Panc1 (cell line): ENCODE measurements at regions not wholly inside any gene's neighbourhood (a gene's known extent, or its start where the extent isn't known, plus 50 kb on each side); places are given as distances from the start of the nearest gene placed in this dataset.

Source experiments
- ATAC-seq: fragments of 200-7000 bp; cut with Tn5 transposase; 2 replicates; pipeline ENCODE4 v1.9.1; 2020; ENCODE audit warnings: mild to moderate bottlenecking, moderate library complexity
- BruUV-seq: library from RNA; stranded (reverse); fragments of 400-500 nt; replicated peaks from 2 replicates; lab custom pipeline; 2021; lab: Mats Ljungman, UMichigan
- CTCF ChIA-PET: fragments of 300-600 bp; sonication (Branson Sonifier 250); formaldehyde crosslinking; loops from one replicate; lab custom pipeline; 2022; ENCODE audit warnings: antibody characterized with exemption; lab: Charles Lee
- POLR2A ChIA-PET: fragments of 300-600 bp; sonication (Branson Sonifier 250); formaldehyde crosslinking; loops from one replicate; lab custom pipeline; 2022; ENCODE audit warnings: antibody characterized with exemption; lab: Charles Lee
- DNase-seq: peaks from one replicate; pipeline ENCODE4 v3.0.0-alpha.2; 2010; ENCODE audit warnings: low read depth, low spot score
- H3K27ac ChIP-seq: 2 replicates; pipeline ENCODE4 v1.5.1; 2011; ENCODE audit warnings: mild to moderate bottlenecking, low read length, inconsistent platforms
- H3K27me3 ChIP-seq: fragments of 200-500 bp; sonication (Bioruptor generic); 2 replicates; pipeline ENCODE4 v1.6.0; 2014; ENCODE audit warnings: low read length, inconsistent platforms; ENCODE audit not compliant: control insufficient read depth, insufficient read depth
- H3K36me3 ChIP-seq: fragments of 200-500 bp; sonication (Bioruptor generic); 2 replicates; pipeline ENCODE4 v1.5.1; 2014; ENCODE audit warnings: inconsistent platforms, mild to moderate bottlenecking, low read length, moderate library complexity; ENCODE audit not compliant: control insufficient read depth, insufficient read depth
- H3K4me1 ChIP-seq: 2 replicates; pipeline ENCODE4 v1.5.1; 2011; ENCODE audit warnings: inconsistent platforms, mild to moderate bottlenecking, low read length, moderate library complexity; ENCODE audit not compliant: control insufficient read depth, insufficient read depth
- H3K4me3 ChIP-seq, 2 experiments: 2 replicates each; pipeline ENCODE4 v1.5.1; 2011 to 2012; ENCODE audit warnings: low read depth in 2 of 2, low read length in 2 of 2, mild to moderate bottlenecking in 2 of 2, inconsistent platforms in 1 of 2, moderate library complexity in 1 of 2
- H3K9me3 ChIP-seq: fragments of 200-500 bp; sonication (Bioruptor generic); 2 replicates; pipeline ENCODE4 v1.5.1; 2014; ENCODE audit warnings: low read depth, mild to moderate bottlenecking, inconsistent platforms, low read length, moderate library complexity; ENCODE audit not compliant: control insufficient read depth, insufficient read depth
- CTCF ChIP-seq: fragments of 450-650 bp; IDR thresholded peaks from 2 replicates; pipeline ENCODE4 v1.5.1; 2017; ENCODE audit warnings: mild to moderate bottlenecking
- POLR2AphosphoS5 ChIP-seq: IDR thresholded peaks from 2 replicates; pipeline ENCODE4 v1.6.1; 2012; ENCODE audit warnings: mild to moderate bottlenecking, low read depth, low read length, moderate library complexity
- REST ChIP-seq, 2 experiments: IDR thresholded peaks; 2 replicates each; pipeline ENCODE4 v1.6.1; 2011 to 2012; ENCODE audit warnings: low read depth in 2 of 2, control low read depth in 1 of 2, low read length in 1 of 2, mild to moderate bottlenecking in 1 of 2, moderate library complexity in 1 of 2; ENCODE audit not compliant: insufficient read depth in 1 of 2
- SIN3A ChIP-seq: IDR thresholded peaks from 2 replicates; pipeline ENCODE4 v1.6.1; 2012; ENCODE audit warnings: low read depth, mild to moderate bottlenecking, low read length, moderate library complexity, borderline replicate concordance; ENCODE audit not compliant: insufficient read depth
- TCF7L2 ChIP-seq: IDR thresholded peaks from 2 replicates; pipeline ENCODE4 v1.6.1; 2011; ENCODE audit warnings: mild to moderate bottlenecking, low read depth, low read length, inconsistent platforms
- in situ Hi-C: cut with HindIII; loops from 2 replicates; pipeline ENCODE4 v1.10.0; 2016; ENCODE audit warnings: low sequenced_read_pairs, low pct_unique_long_range_greater_than_20kb
- intact Hi-C: fragments of 100-400 bp; cut with micrococcal nuclease; formaldehyde crosslinking; loops from one replicate; pipeline ENCODE4 v1.10.0; 2022; ENCODE audit not compliant: unreplicated experiment

GRCh38 chr5:13408616-13409015 is 535.9 kb downstream of the DNAH5 start:
- intact Hi-C loops: no loop called here
- H3K9me3 ChIP-seq: no peaks in the 10 kb centered on the region
- no peak for DNase-seq
- H3K36me3 ChIP-seq: no peaks in the 10 kb centered on the region
- H3K4me1 ChIP-seq: no peaks in the 10 kb centered on the region
- CTCF ChIA-PET: no interaction called here
- in situ Hi-C loops: no loop called here
- TF ChIP-seq POLR2AphosphoS5 (no peak), REST (IDR thresholded peaks at IDR 0.05; ENCODE audit: insufficient read depth in 1 of 2, low read depth in 2 of 2, low read length in 1 of 2) (no peak), SIN3A (no peak), CTCF (no peak), TCF7L2 (no peak)
- no peaks in the 10 kb centered on the region for H3K27me3 ChIP-seq
- no peak for ATAC-seq
- no peak overlapping the region for H3K4me3 ChIP-seq
- POLR2A ChIA-PET: no interaction called here
- no TSS peak for BruUV-seq
- H3K27ac ChIP-seq: no peak overlapping the region

GRCh38 chr5:13403351-13403750 is 541.1 kb downstream of the DNAH5 start:
- Histone ChIP-seq H3K4me1 (no peaks in the 10 kb centered on the region), H3K27ac (no peak overlapping the region), H3K27me3 (no peaks in the 10 kb centered on the region), H3K4me3 (no peak overlapping the region), H3K9me3 (no peaks in the 10 kb centered on the region), H3K36me3 (no peaks in the 10 kb centered on the region)
- ATAC-seq (no peak), DNase-seq (no peak)
- CTCF ChIA-PET: no interaction called here
- in situ Hi-C loops (no loop called here), intact Hi-C loops (no loop called here)
- POLR2A ChIA-PET: no interaction called here
- BruUV-seq: no TSS peak
- TF ChIP-seq REST (IDR thresholded peaks at IDR 0.05; ENCODE audit: insufficient read depth in 1 of 2, low read depth in 2 of 2, low read length in 1 of 2) (no peak), TCF7L2 (no peak), SIN3A (no peak), CTCF (no peak), POLR2AphosphoS5 (no peak)
